8988T (cell line): ENCODE measurements at regions not wholly inside any gene's neighbourhood (a gene's known extent, or its start where the extent isn't known, plus 50 kb on each side); places are given as distances from the start of the nearest gene placed in this dataset.
"Not testable (repeated sequence)": the region's sequence is repeated elsewhere in the genome, so short reads cannot be mapped to it uniquely, and the experiment has no call there.

ENCODE experiments used
- DNase-seq: peaks from one replicate; pipeline ENCODE4 v3.0.0; 2011

DNA sequence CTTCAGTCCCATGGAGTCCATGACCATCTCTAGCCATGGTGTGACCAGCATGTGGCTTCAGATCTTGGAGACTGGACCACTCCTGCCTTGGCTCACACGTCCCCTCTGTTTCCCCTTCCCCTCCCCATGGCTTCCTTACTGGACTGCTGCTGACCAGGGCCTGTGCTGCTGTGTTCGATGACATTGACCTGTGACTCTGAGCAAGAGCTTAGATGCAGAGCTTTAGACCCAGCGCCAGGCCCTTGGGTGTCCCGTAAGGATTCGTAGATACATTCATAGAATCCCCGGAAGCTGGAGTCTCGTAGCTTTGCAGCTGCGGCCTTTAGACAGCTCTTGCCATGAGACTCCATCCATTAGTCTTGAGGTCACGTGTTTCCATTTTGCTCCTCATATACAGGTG, 96.3 kb downstream of the NPIPB11 start:
- not testable (repeated sequence) for DNase-seq

GRCh38 chr16:29309601-29310000, 96.9 kb downstream of the NPIPB11 start:
- DNase-seq, result not testable (repeated sequence)

- no peak for DNase-seq
Observed at GRCh38 chr16:29308644-29309546, 97.6 kb downstream of the NPIPB11 start.

DNA sequence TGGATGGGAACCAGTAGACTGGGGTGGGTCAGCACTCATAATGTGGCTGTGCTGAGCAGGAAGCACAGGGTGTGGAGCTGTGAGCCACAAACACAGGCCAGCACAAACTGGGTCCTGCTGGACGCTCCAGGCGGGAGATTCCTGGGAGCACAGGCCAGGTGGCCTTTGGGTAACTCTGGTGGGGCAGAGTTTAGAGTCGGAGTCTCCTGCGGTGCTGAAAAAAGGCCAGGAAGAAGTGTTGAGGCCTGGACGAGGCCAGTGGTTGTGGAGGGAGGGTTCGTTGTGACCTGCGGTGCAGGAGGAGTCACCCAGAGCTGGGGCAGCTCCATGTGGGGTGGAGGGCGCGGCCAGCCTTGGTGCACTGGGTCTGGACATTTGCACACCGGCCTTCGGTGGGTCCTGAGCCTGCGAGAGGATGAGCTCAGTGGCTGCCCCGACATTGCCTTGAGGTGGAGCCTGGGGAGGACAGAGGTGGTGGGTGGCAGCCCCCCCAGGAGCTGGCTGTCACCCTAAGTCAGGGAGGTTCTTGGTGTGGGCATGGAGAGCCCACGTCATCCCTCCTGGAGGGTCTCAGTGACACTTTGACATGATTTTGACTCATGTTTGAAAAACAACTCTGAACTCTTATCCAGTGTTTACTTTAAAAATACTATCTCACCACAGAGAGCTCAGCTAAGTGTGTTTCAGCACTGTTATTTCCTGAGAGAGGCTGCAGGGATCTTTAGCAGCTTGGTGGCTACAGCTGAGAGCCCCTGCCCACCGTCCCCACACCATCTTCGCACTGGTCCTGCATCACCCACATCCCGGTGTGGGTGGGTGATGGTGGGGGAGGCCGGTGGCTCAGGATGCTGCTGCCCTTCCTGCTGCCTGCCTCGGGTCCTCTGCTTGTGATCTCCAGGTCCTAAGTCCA, 98.7 kb downstream of the NPIPB11 start:
- DNase-seq, result no peak

GRCh38 chr16:29306943-29307597, 99.4 kb downstream of the NPIPB11 start:
- DNase-seq, result no peak

DNA sequence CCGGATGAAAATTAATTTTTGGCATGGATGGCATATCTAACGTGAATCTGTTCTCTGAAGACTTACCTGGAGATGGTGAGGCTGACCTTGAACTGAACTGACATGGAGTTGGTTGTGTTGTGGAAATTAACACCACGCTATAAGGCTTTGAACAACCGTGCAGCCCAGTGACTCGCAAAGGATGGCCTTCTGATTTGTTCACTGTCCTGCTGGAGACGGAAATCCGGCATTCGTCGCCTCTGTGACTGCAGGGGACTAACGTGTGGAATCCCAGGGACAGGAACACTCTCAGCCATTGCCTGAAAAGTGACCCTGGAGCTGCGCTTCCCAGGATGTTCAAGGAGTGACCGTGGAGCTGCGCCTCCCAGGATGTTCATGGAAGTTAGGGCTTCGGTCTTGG, 100.3 kb downstream of the NPIPB11 start:
- DNase-seq, result no peak

- not testable (repeated sequence) for DNase-seq
Observed at GRCh38 chr16:29305018-29305417, 101.5 kb downstream of the NPIPB11 start.

GRCh38 chr16:29304251-29304650, 102.3 kb downstream of the NPIPB11 start:
- DNase-seq, result no peak

DNA sequence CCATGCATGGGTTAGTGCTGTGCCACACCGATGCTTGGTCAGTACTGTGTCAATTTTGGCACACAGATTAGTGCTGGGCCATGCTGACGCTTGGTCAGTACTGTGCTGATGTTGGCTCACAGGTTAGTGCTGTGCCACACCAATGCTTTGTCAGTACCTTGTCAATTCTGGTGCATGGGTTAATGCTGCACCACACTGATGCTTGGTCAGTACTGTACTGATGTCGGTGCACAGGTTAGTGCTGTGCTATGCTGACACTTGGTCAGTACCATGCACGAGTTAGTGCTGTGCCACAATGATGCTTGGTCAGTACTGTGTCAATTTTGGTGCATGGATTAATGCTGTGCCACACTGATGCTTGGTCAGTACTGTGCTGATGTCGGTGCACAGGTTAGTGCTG, 103.0 kb downstream of the NPIPB11 start:
- no peak for DNase-seq

DNA sequence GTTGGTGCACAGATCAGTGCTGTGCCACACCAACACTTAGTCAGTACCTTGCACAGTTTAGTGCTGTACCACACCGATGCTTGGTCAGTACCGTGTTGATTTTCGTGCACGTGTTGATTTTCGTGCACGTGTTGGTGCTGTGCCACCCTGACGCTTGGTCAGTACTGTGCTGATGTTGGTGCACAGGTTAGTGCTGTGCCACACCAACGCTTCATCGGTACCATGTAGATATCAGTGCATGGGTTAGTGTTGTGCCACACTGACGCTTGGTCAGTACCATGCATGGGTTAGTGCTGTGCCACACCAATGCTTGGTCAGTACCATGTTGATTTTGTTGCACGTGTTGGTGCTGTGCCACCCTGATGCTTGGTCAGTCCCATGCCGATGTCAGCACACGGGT, 103.5 kb downstream of the NPIPB11 start:
- no peak for DNase-seq

DNA sequence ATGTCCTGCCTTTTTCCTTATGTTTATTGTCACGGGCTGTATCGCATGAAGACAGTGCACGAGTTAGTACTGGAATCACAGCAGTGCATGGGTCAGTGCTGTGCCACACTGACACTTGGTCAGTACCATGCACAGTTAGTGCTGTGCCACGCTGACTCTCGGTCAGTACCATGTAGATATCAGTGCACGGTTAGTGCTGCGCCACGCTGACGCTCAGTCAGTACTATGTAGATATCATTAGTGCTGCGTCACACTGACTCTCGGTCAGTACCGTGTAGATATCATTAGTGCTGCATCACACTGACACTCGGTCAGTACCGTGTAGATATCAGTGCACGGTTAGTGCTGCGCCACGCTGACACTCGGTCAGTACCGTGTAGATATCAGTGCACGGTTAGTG, 104.1 kb downstream of the NPIPB11 start:
- DNase-seq, result not testable (repeated sequence)

- not testable (repeated sequence) for DNase-seq
Observed at GRCh38 chr16:29301662-29302285, 104.7 kb downstream of the NPIPB11 start.

- not testable (repeated sequence) for DNase-seq
Observed at GRCh38 chr16:29300541-29301535, 105.7 kb downstream of the NPIPB11 start.

- DNase-seq, result not testable (repeated sequence)
Observed at GRCh38 chr16:29300030-29300491, 106.5 kb downstream of the NPIPB11 start.

GRCh38 chr16:29298997-29299396, 107.5 kb downstream of the NPIPB11 start:
- not testable (repeated sequence) for DNase-seq

DNA sequence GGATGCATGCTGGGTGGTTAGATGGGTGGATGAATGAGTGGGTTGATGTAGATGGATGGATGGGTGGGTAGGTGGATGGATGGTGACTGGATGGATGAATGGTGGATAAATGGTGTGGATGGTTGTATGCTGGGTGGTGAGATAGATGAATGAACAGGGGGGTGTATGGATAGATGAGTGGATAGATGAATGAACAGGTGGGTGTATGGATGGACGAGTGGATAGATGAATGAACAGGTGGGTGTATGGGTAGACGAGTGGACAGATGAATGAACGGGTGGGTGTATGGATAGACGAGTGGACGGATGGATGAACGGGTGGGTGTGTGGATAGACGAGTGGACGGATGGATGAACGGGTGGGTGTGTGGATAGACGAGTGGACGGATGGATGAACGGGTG, 108.2 kb downstream of the NPIPB11 start:
- not testable (repeated sequence) for DNase-seq

GRCh38 chr16:29297809-29298177, 108.7 kb downstream of the NPIPB11 start:
- not testable (repeated sequence) for DNase-seq

- not testable (repeated sequence) for DNase-seq
Observed at GRCh38 chr16:29297144-29297808, 109.2 kb downstream of the NPIPB11 start.

GRCh38 chr16:29296176-29296575, 110.3 kb downstream of the NPIPB11 start:
- DNase-seq, result not testable (repeated sequence)
